Suprapubic skin (tissue), 4 donors: ENCODE measurements at regions not wholly inside any gene's neighbourhood (a gene's known extent, or its start where the extent isn't known, plus 50 kb on each side); places are given as distances from the start of the nearest gene placed in this dataset.

ENCODE experiments used
- DNase-seq, 2 donors: peaks; one replicate each; pipeline ENCODE4 v3.0.0-alpha.2; 2019; ENCODE audit warnings: low spot score in 2 of 2
- H3K27ac ChIP-seq: fragments of 200-600 bp; sonication (generic); one replicate; pipeline ENCODE4 v1.5.1; 2019
- H3K27me3 ChIP-seq: fragments of 200-600 bp; sonication (generic); one replicate; pipeline ENCODE4 v1.5.1; 2019
- H3K36me3 ChIP-seq: fragments of 200-600 bp; sonication (generic); one replicate; pipeline ENCODE4 v1.5.1; 2019
- H3K4me1 ChIP-seq: fragments of 200-600 bp; sonication (generic); one replicate; pipeline ENCODE4 v1.5.1; 2019
- H3K4me3 ChIP-seq: fragments of 200-600 bp; sonication (generic); one replicate; pipeline ENCODE4 v1.5.1; 2019; ENCODE audit warnings: mild to moderate bottlenecking
- H3K9me3 ChIP-seq: fragments of 200-600 bp; sonication (generic); one replicate; pipeline ENCODE4 v1.5.1; 2019
- CTCF ChIP-seq, 2 donors: fragments of 200-600 bp in 1 of 2; fragments of 450-650 bp in 1 of 2; sonication (generic) in 1 of 2; IDR thresholded peaks; one replicate each; pipeline ENCODE4 v1.5.1; 2016 to 2019; ENCODE audit warnings: antibody characterized with exemption in 2 of 2, mild to moderate bottlenecking in 1 of 2, moderate library complexity in 1 of 2
- EP300 ChIP-seq: sonication (generic); formaldehyde crosslinking; IDR thresholded peaks from one replicate; pipeline ENCODE4 v1.6.1; 2017; ENCODE audit warnings: antibody characterized with exemption
- POLR2A ChIP-seq, 2 donors: fragments of 450-650 bp; IDR thresholded peaks; one replicate each; pipeline ENCODE4 v1.6.1; 2017; ENCODE audit warnings: antibody characterized with exemption in 2 of 2, mild to moderate bottlenecking in 2 of 2, moderate library complexity in 2 of 2
- POLR2AphosphoS5 ChIP-seq, 3 donors: sonication (generic); formaldehyde crosslinking; IDR thresholded peaks; one replicate each; pipeline ENCODE4 v1.6.1; 2017; ENCODE audit warnings: antibody characterized with exemption in 3 of 3
- WGBS: methylation state at CpG from one replicate; pipeline ENCODE4 v1.1.5; 2018; 5-methylcytosine and 5-hydroxymethylcytosine counted together

- no peak for TF ChIP-seq CTCF (IDR thresholded peaks at IDR 0.05)
- no peak for TF ChIP-seq EP300
- no peak for TF ChIP-seq POLR2A (IDR thresholded peaks at IDR 0.05)
- TF ChIP-seq POLR2AphosphoS5 (IDR thresholded peaks at IDR 0.05), result no peak
- Histone ChIP-seq H3K4me1 (peaks cover 2% of the 10 kb centered on the region), H3K27me3 (no peaks in the 10 kb centered on the region), H3K9me3 (no peaks in the 10 kb centered on the region), H3K4me3 (no peak overlapping the region), H3K36me3 (no peaks in the 10 kb centered on the region), H3K27ac (no peak overlapping the region)
- WGBS, result 86% methylated on average over 2 of the region's 2 CpGs
- no peak for DNase-seq
Measured at GRCh38 chr1:101139821-101140718, 96.7 kb upstream of the S1PR1 start.

- H3K27me3 ChIP-seq, result no peaks in the 10 kb centered on the region
- peaks cover 2% of the 10 kb centered on the region for H3K4me1 ChIP-seq
- no peak overlapping the region for H3K27ac ChIP-seq
- no peak for DNase-seq
- no peak for TF ChIP-seq POLR2A (IDR thresholded peaks at IDR 0.05)
- no peak for TF ChIP-seq CTCF (IDR thresholded peaks at IDR 0.05)
- TF ChIP-seq POLR2AphosphoS5 (IDR thresholded peaks at IDR 0.05), result no peak
- no peak for TF ChIP-seq EP300
- H3K36me3 ChIP-seq, result no peaks in the 10 kb centered on the region
- WGBS, result 63% methylated on average over 1 of the region's 1 CpG
- H3K4me3 ChIP-seq, result no peak overlapping the region
- no peaks in the 10 kb centered on the region for H3K9me3 ChIP-seq
Measured at GRCh38 chr1:101139130-101139529, 97.7 kb upstream of the S1PR1 start.

GRCh38 chr1:101137144-101138126 lies 99.4 kb upstream of the S1PR1 start:
- no peaks in the 10 kb centered on the region for H3K27me3 ChIP-seq

GRCh38 chr1:101136739-101137138 lies 100.1 kb upstream of the S1PR1 start:
- no peaks in the 10 kb centered on the region for H3K36me3 ChIP-seq
- no peak overlapping the region for H3K4me3 ChIP-seq
- H3K4me1 ChIP-seq, result peaks cover 2% of the 10 kb centered on the region
- no peak for DNase-seq
- no peaks in the 10 kb centered on the region for H3K9me3 ChIP-seq
- H3K27ac ChIP-seq, result no peak overlapping the region
- no peaks in the 10 kb centered on the region for H3K27me3 ChIP-seq
- 76% methylated on average over 1 of the region's 1 CpG for WGBS
- TF ChIP-seq EP300 (no peak), POLR2A (IDR thresholded peaks at IDR 0.05) (no peak), POLR2AphosphoS5 (IDR thresholded peaks at IDR 0.05) (no peak), CTCF (IDR thresholded peaks at IDR 0.05) (no peak)

More at GRCh38 chr1:101137144-101138126, 99.4 kb upstream of the S1PR1 start:
- H3K4me3 ChIP-seq, result no peak overlapping the region
- H3K9me3 ChIP-seq, result no peaks in the 10 kb centered on the region
- no peaks in the 10 kb centered on the region for H3K36me3 ChIP-seq
- DNase-seq, result no peak
- no peak overlapping the region for H3K27ac ChIP-seq
- 59% methylated on average over 5 of the region's 5 CpGs for WGBS
- H3K4me1 ChIP-seq, result peaks cover 2% of the 10 kb centered on the region
- TF ChIP-seq CTCF (IDR thresholded peaks at IDR 0.05) (no peak), EP300 (no peak), POLR2AphosphoS5 (IDR thresholded peaks at IDR 0.05) (no peak), POLR2A (IDR thresholded peaks at IDR 0.05) (no peak)
